ENCODE measurements at regions not wholly inside any gene's neighbourhood (a gene's known extent, or its start where the extent isn't known, plus 50 kb on each side); places are given as distances from the start of the nearest gene placed in this dataset.

DNA sequence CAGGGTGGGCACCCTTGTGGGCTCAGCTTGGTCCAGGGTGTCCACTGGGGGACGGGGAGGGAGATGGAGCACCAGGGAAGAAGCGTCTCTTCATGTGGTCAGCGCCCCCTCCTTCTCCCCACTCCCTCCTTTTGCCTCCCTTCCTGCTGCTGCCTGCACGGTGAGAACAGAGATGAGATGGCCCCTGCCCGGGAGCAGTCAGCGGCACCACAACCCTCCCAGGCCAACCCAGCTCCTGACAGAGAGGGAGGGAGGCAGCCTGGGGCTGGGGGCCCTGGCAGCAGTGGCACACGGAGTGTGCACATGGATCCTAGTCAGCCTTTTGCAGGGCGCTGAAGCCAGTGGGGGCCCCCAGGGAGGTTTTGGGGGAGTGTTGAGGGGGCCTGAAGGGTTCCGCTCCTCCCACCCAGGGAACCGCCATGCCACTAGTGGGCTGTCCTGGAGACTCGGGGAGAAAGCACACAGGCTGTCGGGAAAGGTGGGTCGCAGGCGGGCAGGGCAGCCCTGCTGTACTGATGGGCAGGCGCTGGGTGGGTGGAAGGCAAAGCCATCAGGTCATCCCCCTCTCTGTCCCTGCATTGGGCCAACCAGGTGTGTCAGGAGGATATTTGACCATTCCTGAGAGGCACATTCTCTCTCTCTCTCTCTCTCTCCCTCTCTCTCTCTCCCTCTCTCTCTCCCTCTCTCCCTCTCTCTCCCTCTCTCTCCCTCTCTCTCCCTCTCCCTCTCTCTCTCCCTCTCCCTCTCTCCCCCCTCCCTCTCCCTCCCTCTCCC, 94.3 kb upstream of the BHLHE23 start:
- no peak for DNase-seq (ENCODE audit: low read depth)

DNA sequence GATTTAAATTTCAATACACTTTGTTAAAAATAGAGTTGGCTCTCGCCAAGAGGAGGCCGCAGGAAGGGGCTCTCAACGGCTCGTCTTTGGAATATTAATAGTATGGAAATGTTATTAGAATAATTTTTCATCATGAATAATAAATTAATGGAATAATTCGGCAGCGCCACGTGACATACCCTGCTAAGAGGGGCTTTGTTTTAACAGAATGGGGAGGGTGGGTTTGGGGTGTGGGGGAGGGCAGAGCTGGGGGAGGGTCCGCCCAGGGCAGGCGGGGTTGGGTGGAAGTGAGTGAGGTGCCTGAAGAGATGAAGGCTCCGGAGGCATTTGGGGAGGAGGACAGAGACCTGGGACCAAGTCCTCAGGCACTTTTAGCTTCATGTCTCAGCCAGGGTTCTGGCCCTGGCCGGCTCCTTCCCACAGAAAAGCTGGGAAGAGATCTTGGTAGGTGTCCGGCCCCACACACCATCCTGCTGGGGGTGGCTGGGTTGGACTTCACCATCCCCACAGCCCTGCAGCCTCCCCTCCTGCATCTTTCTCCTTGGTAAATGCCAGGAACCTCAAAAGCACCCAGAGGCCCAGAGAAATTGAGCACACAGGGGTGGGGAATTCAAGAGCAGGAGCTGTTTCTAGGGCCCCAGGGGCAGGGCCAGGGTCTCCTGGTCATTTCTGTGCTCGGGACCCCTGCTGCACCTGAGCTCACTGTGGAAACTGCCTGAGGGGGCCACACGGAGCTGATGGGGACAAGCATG, 93.6 kb upstream of the BHLHE23 start:
- DNase-seq (ENCODE audit: low read depth) = no peak

DNA sequence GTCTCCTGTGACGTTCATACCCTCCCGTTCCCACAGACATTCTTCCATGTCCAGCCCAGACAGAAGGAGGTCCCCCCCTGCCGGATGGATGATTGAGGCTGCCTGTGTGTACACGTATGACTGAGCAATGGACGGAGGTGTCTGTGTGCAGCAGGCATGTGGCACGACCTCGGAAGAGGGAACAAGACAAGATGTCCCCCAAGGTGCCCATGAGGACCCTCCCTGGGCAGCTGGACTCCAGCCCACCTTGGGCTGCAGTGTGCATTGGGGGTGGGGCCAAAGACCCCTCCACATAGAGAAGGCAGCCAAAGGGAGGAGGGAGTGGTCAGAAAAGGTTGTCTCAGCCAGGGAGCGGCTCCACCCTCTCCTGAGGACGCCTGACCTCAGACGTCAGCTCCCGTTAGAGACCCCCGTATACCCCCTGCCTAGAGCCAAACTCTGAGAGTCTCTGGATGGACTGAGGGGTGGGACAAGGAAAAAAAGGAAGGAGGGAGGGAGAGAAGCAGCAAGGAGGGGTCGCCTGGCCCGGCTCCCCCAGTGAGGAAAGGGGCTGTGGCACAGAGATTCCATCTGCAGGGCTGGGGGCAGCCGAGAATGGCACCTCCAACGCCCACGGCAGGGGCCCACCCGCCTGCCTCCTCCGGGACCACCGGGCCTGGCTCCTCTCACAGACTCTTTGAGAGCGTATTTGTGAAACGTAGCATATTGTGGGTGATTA, 92.9 kb upstream of the BHLHE23 start:
- no peak for DNase-seq (ENCODE audit: low read depth)

DNA sequence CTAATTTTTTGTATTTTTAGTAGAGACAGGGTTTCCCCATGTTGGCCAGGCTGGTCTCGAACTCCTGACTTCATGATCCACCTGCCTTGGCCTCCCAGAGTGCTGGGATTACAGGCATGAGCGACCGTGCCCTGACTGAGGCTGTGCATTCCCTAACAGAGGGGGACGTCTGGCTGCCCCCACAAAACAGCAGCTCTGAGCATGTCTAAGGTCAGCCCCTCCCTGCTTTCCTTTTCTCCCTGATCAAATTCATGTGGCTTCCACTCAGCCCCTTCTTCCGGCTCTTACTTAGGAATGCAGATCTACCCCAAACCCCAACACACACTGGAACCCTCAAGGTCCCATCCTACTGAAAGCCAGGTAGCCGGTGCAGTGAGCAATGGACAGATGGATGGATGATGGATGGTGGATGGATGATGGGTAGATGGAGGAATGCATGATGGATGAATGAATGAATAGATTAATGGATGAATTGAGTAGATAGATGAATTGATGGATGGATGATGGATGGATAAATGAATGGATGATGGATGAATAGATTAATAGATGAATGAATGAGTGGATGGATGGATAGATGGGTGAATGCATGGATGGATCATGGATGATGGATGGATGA, 91.5 kb upstream of the BHLHE23 start:
- DNase-seq (ENCODE audit: low read depth) = no peak

DNA sequence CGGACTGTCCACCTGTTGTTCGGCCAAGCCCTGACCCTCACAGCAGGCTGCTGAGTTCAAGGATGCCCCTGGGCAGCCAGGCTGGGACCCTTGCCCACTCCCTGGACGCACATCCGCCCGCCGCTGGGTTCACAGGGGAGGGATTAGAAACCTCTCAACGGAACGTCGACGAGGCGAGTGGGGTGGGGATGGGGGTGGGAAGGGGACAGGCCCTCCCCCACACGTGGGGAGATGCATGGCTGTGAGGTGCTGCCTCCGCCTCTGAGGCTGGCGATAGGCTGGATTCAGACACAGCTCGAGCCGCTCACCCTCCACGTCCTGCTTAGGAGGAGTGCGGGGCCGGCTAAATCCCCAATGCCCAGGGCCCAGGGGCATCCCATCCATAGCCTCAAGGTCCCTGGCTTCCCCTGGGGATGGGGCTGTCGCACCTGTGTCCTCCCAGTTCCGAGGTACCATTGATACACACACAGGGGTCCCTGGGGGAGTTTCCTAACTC, 90.6 kb upstream of the BHLHE23 start:
- DNase-seq (ENCODE audit: low read depth) = no peak

DNA sequence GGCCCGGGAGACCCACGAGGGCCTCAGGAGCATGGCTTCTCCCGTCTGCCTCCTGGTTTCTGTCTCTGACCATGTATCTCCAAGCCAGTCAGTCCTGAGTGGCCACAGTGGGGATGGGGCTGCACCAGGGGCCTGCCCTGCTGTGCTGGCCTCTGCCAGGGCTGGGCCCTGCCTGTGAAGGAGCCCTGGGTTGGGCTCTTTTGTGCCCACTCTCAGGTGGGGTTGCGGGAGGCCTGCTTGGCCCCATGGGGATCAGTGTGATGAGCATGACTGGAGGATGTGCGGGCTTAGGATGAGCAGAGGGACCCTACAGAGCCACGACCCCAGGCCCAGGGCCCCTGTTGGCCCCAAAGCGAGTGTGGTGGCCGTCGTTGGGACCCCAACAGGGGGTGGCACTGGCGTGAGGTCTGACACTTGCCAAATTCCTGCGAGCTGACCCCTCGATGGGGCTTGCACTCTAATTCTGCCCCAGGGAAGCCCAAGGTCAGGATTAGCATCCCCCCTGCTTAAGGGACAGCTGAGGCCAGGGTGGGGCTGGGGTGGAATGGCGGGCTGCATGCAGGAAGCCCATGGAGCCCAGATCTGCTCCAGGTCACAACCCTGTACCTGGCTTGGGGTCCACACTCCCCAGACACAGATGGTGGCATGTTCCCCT, 90.0 kb upstream of the BHLHE23 start:
- no peak for DNase-seq (ENCODE audit: low read depth)

DNA sequence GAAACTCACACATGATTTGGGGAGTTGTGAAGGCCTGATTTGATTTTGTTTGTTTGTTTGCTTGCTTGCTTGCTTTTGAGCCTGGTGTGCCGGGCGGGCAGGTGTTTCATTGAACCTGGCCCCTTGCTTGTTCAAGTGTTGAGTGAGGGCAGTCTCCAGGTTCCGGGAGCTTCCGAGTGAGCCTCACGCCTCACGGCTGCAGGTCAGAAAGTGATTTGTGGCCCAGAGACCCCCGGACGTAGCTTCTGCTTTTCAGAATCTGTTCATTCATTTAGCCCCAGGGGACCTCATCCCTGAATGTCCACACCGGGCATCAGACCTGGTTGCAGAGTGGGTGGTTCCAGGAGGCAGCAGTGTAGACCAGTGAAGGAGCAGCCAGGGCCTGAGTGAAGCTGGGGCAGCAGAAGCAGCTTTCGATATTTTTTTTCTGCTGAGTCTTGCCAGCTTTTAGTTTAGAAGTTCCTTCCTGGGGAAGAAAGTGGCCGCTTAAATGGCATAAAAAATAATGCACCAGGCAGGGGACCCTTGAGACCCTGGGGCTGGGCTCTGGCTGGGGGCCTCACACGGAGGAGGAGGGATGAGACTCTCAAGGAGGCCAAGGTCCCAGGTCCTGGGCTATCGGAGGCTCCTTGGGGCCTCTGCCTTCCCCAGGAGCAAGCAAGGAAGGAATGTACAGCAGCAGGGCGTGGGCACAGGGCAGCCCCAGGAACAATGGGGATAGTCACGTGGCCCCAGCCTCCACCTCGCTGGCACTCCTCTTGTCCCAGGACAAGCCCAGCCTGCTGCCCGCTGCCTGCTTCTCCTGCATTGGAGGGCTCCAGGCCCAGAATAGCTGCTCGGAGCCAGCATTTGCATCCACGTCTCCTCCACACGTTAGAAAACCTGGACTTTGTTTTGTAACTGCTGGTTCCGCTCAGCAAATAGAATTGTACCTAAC, 89.2 kb upstream of the BHLHE23 start:
- no peak for DNase-seq (ENCODE audit: low read depth)

DNA sequence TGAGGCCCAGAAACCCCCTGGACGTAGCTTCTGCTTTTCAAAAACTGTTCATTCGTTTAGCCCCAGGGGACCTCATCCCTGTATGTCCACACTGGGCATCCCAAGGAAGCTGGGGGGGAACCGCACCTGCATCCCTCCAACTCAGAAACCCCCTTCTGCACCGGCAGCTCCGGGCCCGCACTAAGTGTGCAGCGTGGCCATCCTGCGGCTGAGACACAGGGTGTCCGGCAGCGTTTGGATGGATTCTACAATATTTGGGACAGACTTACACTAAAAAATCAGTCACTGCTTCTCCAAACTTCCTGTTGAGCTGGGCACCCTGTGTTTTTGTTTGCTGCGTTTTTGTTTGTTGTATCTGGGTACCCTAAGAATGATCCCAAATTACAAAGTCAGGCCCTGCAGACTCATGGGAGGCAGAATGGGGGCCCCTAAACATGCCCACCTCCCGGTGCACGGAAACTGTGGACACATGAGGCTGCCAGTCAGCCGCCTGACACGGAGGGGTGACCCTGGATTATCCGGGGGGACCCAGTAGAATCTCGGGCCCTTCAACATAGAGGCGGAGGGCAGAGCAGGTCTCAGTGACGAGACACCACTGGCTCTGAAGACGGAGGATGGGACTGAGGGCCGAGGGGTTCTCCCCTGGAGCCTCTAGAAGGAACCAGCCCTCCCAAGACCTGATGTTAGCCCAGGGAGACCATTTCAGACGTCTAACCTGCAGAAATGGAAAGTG, 88.2 kb upstream of the BHLHE23 start:
- no peak for DNase-seq (ENCODE audit: low read depth)

DNA sequence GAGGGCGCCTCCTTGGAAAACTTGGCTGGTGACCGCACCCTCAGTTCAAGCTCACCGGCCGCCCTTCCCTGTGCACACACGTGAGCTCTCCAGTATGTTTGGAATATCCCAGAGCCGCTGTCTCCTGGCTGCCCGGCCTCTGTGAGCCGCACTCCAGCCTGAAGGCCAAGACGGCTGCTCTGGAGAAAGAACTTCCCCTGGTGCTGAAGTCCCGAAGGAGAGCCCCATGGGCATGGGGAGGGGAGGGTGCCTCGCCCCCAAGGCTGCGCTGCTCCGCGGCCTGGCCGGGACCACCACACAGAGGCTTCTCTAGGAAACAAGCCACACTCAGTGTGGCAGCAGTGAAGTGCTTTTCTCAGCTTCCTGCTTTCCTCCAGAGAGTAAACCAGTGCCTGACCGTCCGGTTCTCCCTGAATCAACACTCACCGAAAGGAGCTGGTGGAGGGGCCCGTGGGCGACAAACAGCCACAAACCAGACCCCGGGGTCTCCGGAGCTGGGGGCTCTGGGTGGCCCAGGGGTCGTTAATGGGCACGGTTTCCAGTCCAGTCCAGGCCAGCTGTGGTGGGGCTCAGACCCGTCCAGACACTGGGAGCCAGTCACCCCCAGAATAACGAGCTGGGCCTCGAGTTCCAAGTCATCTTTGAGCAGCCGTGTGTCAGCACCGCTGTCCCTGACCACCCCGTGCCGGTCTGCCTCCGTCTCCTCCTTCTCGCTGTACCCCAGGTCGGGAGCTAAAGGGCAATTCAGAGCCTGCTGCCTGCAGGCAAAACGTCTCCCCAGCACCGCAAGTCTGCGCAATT, 87.4 kb upstream of the BHLHE23 start:
- DNase-seq (ENCODE audit: low read depth) = no peak

DNA sequence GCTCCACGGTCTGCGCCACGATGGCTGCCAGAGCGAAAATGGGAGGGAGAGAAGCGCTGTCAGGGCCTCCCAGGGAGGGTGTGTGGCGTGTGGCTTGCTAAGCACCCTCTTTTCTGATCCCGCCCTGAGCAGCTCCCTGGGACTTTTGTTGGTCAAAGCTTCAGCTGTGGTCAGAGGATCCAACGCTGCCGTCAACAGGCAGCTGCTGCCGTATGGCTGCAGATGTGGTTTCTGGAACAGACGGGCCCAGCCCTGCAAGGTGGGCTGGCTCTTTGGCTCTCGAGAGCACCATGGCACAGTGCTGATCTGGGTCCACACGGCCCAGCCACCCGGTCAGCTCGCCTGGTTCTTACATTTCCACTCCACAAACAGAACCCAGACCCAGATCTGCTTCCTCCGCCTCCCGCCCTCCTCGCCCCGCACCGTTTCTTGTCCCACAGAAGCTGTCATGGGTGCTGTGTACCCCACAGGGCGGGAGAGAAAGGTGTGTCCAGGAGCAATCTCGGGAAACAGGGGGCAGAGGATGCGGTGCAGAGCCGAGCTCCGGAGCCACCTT, 86.0 kb upstream of the BHLHE23 start:
- no peak for DNase-seq (ENCODE audit: low read depth)

DNA sequence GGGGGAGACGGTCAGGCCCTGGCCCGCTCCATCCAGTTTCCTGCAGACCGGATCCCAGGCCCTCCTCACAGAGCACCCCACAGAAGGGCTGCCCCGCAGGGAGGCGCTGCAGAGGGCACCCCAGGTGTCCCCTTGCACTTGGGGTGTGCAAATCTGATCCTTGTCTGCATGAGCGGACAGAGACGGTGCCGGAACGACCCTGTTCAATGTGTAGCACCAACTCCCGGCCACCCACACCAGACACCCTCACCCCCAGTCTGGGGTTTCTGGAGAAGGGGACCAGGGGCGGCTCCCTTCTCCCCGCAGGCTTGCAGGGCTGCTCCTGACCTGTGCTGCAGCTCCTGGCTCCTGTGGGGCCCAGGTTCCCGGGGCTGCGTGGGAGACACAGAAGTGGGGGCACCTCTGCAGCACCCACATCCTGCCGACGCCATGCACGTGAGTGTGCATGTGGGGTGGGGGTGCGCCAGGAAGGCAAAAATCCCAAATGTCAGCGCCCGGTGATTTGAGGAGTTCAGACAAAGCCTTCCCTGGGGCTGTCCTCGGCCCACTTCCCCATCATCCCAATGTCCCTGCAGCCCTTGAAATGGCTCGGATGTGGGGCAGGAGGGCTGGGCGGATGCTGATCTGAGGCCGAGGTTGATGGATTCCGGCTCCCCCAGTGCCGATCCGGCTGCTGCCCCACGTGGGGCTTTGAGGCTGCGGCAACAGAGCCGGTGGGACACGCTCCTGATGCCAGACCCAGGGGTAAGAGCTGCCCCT, 85.3 kb upstream of the BHLHE23 start:
- DNase-seq (ENCODE audit: low read depth) = no peak

DNA sequence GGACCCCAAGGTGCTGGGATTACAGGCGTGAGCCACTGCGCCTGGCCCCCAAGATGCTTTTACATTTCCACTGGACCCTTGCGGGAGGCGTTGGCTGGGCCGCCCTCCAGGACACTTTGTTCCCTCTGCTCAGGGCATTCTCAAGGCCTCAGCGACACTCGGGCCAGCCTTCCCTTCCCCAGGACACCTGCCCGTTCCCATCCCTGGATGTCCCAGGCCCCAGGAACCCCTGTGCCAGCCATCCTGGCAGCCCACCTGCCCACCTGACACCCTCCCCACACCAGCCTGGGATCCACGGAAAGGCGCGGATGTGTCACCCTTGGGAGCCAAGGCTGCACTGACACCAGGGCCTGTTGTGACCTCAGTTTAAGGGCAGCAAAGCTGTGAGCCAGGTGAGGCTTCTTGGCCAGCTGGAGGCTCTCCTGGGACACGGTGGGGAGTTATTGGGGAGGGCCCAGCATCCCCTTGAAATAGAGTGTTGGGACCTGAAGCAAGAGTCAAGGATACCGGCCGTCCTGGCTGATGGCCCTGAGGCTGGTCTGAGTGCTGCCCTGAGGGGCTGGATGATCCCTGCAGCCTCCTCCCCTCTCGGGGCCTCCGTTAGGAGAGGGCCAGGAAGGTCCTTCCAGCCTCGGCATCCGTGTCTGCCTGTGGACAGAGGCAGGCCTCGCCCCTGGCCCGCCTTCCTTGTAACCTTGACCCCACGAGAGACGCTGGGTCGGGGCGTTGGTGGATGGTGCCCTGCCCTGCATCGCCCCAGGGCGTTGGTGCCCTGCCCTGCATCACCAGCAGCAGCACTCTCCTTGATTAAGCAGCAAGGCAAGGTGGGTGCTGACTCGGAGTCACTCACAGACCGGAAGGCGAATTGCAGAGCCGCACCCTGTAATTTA, 84.2 kb upstream of the BHLHE23 start:
- no peak for DNase-seq (ENCODE audit: low read depth)

DNA sequence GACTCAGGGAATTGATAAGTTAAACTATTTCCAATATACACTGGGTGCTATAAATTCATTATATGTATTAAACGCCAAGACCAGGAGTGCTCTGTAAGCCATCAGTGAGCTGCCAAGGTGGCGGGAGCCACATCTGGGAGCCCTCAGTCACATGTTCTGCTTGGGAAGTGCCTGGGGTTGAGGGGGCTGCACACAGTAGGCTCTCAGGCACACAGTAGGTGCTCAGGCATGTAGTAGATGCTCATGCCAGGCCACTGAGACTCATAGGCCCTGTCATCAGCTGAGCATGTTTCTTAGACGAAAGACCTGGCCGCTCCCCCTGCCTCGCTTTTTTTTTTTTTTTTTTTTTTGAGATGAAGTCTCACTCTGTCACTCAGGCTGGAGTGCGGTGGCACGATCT, 83.3 kb upstream of the BHLHE23 start:
- DNase-seq (ENCODE audit: low read depth) = no peak

DNA sequence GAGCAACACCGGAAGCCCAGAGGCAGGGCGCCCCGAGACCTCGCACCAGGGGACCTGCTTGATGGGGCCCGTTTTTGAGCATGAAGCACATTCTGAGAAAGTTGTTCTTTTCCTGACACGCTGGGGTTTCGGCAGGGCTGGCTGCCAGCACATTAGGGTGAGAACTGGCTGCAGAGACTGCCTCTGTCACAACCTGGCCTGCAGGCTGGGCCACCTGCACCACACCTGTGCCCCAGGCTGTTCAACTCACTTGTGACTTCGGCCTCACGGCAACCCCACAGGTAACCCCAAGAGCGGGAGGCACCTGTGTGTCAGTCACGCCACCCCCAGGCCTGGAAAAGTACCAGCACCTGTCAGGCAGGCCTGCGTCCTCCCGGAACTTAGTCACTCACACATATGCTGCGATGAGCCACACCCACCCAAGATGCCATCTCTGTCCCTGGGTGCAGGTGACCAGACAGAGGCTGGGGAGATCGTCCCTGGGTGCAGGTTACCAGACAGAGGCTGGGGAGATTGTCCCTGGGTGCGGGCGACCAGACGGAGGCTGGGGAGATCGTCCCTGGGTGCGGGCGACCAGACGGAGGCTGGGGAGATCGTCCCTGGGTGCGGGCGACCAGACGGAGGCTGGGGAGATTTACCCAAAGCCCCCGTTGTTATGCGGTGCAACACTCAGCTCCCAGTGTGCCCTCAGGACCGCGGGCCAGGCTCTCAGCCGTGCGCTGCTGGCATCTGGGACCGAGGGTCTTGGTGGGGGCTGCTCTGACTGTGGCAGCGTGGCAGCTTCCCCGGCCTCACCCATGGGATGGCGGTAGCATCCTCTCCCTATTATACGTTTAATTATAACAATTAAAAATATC, 82.5 kb upstream of the BHLHE23 start:
- no peak for DNase-seq (ENCODE audit: low read depth)

DNA sequence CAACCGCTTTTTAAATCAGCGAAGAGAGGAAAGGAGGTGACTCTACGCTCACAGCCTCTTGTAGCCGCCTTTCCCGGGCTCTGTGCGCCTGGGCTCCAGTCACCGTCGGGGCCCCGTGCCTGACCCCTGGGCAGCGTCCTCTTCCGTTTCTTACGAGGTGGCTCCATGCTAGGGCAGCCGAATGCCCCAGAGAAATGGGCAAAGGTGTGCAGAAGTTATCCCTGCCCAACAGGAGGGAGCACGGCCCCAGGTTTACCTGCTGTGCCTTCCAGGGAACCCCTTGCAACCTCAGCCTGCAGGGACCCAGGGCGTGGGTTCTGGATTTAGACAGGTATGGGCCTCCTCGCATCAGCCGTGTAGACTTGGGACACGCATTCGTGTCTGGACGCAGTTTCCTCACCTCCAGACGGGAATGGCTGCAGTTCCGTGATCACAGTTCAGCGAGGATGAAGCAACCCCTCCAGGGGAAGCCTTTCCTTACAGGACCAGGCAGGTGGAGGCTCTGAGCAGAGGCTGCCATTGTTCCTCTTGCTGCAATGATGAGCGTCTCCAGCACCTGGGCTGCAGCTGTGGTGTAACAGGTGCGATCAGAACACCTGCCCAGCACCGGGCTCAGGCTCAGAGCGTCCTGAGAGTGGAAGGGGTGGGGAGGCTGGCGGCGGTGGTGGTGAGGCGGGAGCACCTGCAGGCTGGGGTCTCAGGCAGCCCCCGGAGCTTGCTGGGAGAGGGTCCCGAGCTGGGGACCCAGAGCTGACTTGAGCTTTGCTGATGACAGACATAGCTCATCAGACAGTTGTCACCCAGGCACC, 81.3 kb upstream of the BHLHE23 start:
- no peak for DNase-seq (ENCODE audit: low read depth)

Measured in activated T-helper 1 cell treated with Interleukin-2 at 50 U/mL for 16 hours (primary cell).